Endothelial cell of umbilical vein (primary cell): ENCODE measurements at regions not wholly inside any gene's neighbourhood (a gene's known extent, or its start where the extent isn't known, plus 50 kb on each side); places are given as distances from the start of the nearest gene placed in this dataset.

ENCODE experiments used
- BruUV-seq: library from RNA; stranded (reverse); fragments of 400-500 nt; replicated peaks from 2 replicates; lab custom pipeline; 2021; lab: Mats Ljungman, UMichigan
- CTCF ChIA-PET: fragments of 300-600, 350-600 bp; sonication (Branson Sonifier 250); formaldehyde crosslinking; loops from one replicate; lab custom pipeline; 2021; ENCODE audit warnings: antibody characterized with exemption, inconsistent platforms; lab: Charles Lee
- POLR2A ChIA-PET: fragments of 300-600, 350-600 bp; sonication (Branson Sonifier 250); formaldehyde crosslinking; loops from one replicate; lab custom pipeline; 2021; ENCODE audit warnings: antibody characterized with exemption, inconsistent platforms; lab: Charles Lee
- DNase-seq: peaks from one replicate; pipeline ENCODE4 v3.0.0-alpha.2; 2011; ENCODE audit warnings: low read depth, low spot score
- FAIRE-seq: peaks from 2 replicates; lab custom pipeline; 2011; peaks lifted over from hg19 to GRCh38; lab: Jason Lieb, UNC
- H2AFZ ChIP-seq: 2 replicates; pipeline ENCODE4 v1.6.0; 2012; ENCODE audit warnings: low read depth, low read length, control low read depth, inconsistent platforms
- H3K27ac ChIP-seq: 2 replicates; pipeline ENCODE4 v1.5.1; 2011; ENCODE audit warnings: low read depth, mild to moderate bottlenecking, control low read depth, low read length, moderate library complexity; ENCODE audit not compliant: insufficient read depth
- H3K27me3 ChIP-seq, 2 experiments: 2 replicates each; pipeline versions ENCODE4 v1.6.0 to v1.6.1; 2011; ENCODE audit warnings: low read length in 2 of 2, mixed read lengths in 1 of 2; ENCODE audit not compliant: control insufficient read depth in 2 of 2, insufficient read depth in 2 of 2
- H3K36me3 ChIP-seq, 2 experiments: 2 replicates in 1 of 2; 3 replicates in 1 of 2; pipeline ENCODE4 v1.5.1; 2011; ENCODE audit warnings: low read length in 2 of 2, mild to moderate bottlenecking in 1 of 2, moderate library complexity in 1 of 2; ENCODE audit not compliant: control insufficient read depth in 2 of 2, insufficient read depth in 2 of 2; ENCODE audit errors: extremely low read depth in 1 of 2
- H3K4me1 ChIP-seq: 3 replicates; pipeline ENCODE4 v1.5.1; 2011; ENCODE audit warnings: mild to moderate bottlenecking, low read length; ENCODE audit not compliant: control insufficient read depth, insufficient read depth; ENCODE audit errors: extremely low read depth
- H3K4me2 ChIP-seq: 2 replicates; pipeline ENCODE4 v1.6.1; 2011; ENCODE audit warnings: low read length, control low read depth, mixed read lengths; ENCODE audit not compliant: insufficient read depth
- H3K4me3 ChIP-seq, 3 experiments: fragments of 200-600 bp in 1 of 3; sonication (generic), shearing (Covaris generic) in 1 of 3; replicated peaks in 1 of 3; 2 replicates each; pipeline ENCODE4 v1.5.1; 2011 to 2016; ENCODE audit warnings: control low read depth in 3 of 3, low read length in 3 of 3, mild to moderate bottlenecking in 2 of 3, inconsistent platforms in 1 of 3, low read depth in 1 of 3, moderate library complexity in 1 of 3; ENCODE audit not compliant: insufficient read depth in 1 of 3
- H3K79me2 ChIP-seq: 2 replicates; pipeline ENCODE4 v1.6.0; 2012; ENCODE audit warnings: low read length, inconsistent platforms; ENCODE audit not compliant: control insufficient read depth, insufficient read depth
- H3K9ac ChIP-seq: replicated peaks from 2 replicates; pipeline ENCODE3; 2011; ENCODE audit warnings: low read length, control low read depth; ENCODE audit not compliant: insufficient read depth; ENCODE audit errors: extremely low read depth
- H3K9me1 ChIP-seq: replicated peaks from 3 replicates; pipeline ENCODE4 v1.6.0; 2011; ENCODE audit warnings: mild to moderate bottlenecking, low read length; ENCODE audit not compliant: control insufficient read depth, insufficient read depth; ENCODE audit errors: extremely low read depth
- H3K9me3 ChIP-seq: replicated peaks from 2 replicates; pipeline ENCODE4 v1.5.1; 2012; ENCODE audit warnings: low read length, inconsistent platforms; ENCODE audit not compliant: control insufficient read depth, insufficient read depth
- H4K20me1 ChIP-seq: replicated peaks from 2 replicates; pipeline ENCODE3; 2011; ENCODE audit warnings: mild to moderate bottlenecking, low read length; ENCODE audit not compliant: control insufficient read depth, insufficient read depth; ENCODE audit errors: extremely low read depth
- EZH2 ChIP-seq: IDR thresholded peaks from 2 replicates; pipeline ENCODE4 v1.6.1; 2012; ENCODE audit warnings: borderline replicate concordance, low read depth, mild to moderate bottlenecking, moderate library complexity, low read length, inconsistent platforms; ENCODE audit not compliant: severe bottlenecking
- FOS ChIP-seq: IDR thresholded peaks from 2 replicates; pipeline ENCODE4 v1.6.1; 2011; ENCODE audit warnings: mild to moderate bottlenecking, low read length, moderate library complexity, borderline replicate concordance; ENCODE audit not compliant: insufficient read depth
- GATA2 ChIP-seq: IDR thresholded peaks from 2 replicates; pipeline ENCODE4 v1.7.0; 2011; ENCODE audit warnings: low read depth, mild to moderate bottlenecking, moderate library complexity, mixed read lengths, low read length; ENCODE audit not compliant: insufficient read length, insufficient read depth
- JUN ChIP-seq: IDR thresholded peaks from 2 replicates; pipeline ENCODE4 v1.6.1; 2011; ENCODE audit warnings: borderline replicate concordance, low read depth; ENCODE audit not compliant: insufficient read length, insufficient read depth
- MYC ChIP-seq: IDR thresholded peaks from one replicate; pipeline ENCODE4 v1.6.1; 2011; ENCODE audit warnings: mild to moderate bottlenecking, low read depth, low read length
- POLR2A ChIP-seq: IDR thresholded peaks from 2 replicates; pipeline ENCODE4 v1.6.1; 2012; ENCODE audit warnings: low read depth, mild to moderate bottlenecking, control low read depth, low read length
- POLR2AphosphoS5 ChIP-seq: IDR thresholded peaks from 2 replicates; pipeline ENCODE4 v1.6.1; 2012; ENCODE audit warnings: low read depth, mild to moderate bottlenecking, control low read depth, low read length, moderate library complexity; ENCODE audit not compliant: insufficient read depth
- dilution Hi-C: fragments of 300-500 bp; cut with MboI; formaldehyde crosslinking; loops from one replicate; pipeline ENCODE4 v1.15.0; 2019; ENCODE audit warnings: low sequenced_read_pairs; ENCODE audit not compliant: extremely low pct_ligation_motif_present
- intact Hi-C: fragments of 100-400 bp; cut with micrococcal nuclease; formaldehyde crosslinking; loops from one replicate; pipeline ENCODE4 v1.10.0; 2022
- TF ChIP-seq, protein P1 (sequence below), 2 donors: IDR thresholded peaks; 1 replicate in 1 of 2; 2 replicates in 1 of 2; pipeline ENCODE4 v1.5.1; 2011; ENCODE audit warnings: low read length in 2 of 2, mild to moderate bottlenecking in 2 of 2, moderate library complexity in 2 of 2, control low read depth in 1 of 2, inconsistent platforms in 1 of 2, low read depth in 1 of 2; ENCODE audit not compliant: insufficient read depth in 1 of 2; ENCODE audit errors: extremely low read depth in 1 of 2
- TF ChIP-seq, protein P2 (sequence below): IDR thresholded peaks from 2 replicates; pipeline ENCODE4 v1.6.1; 2011; ENCODE audit not compliant: insufficient read depth, insufficient read length

DNA sequence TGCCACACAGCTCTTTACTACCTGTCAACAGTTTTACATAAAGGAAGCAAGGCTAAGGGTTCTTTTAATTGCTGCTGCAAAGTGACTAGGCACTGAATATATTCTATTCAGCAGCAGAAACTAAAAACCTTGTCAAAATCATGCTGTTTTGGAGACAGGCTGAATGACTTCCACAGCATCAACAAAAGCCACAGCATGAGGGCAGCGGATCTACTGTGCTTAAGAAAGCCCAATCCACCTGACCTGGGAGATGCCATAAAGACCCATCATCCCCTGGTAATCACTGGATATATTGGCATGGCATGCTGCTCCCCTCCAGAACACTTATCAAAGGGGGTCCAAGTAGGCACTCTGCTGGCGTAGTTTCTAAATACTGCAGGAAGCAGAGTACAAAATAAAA lies 715.1 kb upstream of the SLC8A1 start:
- Histone ChIP-seq H3K4me1 (peaks cover 21% of the 10 kb centered on the region), H2AFZ (no peak overlapping the region), H3K79me2 (no peaks in the 10 kb centered on the region), H3K27ac (no peak overlapping the region), H3K27me3 (no peaks in the 10 kb centered on the region), H3K36me3 (no peaks in the 10 kb centered on the region), H3K4me2 (no peak overlapping the region), H3K9me3 (no peaks in the 10 kb centered on the region), H4K20me1 (no peaks in the 10 kb centered on the region), H3K4me3 (no peak overlapping the region), H3K9ac (no peak overlapping the region), H3K9me1 (no peaks in the 10 kb centered on the region)
- no peak for DNase-seq
- no peak for FAIRE-seq
- intact Hi-C loops, result no loop called here
- TF ChIP-seq POLR2A (no peak), EZH2 (no peak), POLR2AphosphoS5 (no peak), GATA2 (no peak), MYC (no peak), JUN (no peak), FOS (no peak)
- TF ChIP-seq, protein P1, sequence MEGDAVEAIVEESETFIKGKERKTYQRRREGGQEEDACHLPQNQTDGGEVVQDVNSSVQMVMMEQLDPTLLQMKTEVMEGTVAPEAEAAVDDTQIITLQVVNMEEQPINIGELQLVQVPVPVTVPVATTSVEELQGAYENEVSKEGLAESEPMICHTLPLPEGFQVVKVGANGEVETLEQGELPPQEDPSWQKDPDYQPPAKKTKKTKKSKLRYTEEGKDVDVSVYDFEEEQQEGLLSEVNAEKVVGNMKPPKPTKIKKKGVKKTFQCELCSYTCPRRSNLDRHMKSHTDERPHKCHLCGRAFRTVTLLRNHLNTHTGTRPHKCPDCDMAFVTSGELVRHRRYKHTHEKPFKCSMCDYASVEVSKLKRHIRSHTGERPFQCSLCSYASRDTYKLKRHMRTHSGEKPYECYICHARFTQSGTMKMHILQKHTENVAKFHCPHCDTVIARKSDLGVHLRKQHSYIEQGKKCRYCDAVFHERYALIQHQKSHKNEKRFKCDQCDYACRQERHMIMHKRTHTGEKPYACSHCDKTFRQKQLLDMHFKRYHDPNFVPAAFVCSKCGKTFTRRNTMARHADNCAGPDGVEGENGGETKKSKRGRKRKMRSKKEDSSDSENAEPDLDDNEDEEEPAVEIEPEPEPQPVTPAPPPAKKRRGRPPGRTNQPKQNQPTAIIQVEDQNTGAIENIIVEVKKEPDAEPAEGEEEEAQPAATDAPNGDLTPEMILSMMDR (IDR thresholded peaks at IDR 0.05; ENCODE audit: extremely low read depth in 1 of 2, insufficient read depth in 1 of 2, low read depth in 1 of 2, low read length in 2 of 2), result no peak
- TF ChIP-seq, protein P2, sequence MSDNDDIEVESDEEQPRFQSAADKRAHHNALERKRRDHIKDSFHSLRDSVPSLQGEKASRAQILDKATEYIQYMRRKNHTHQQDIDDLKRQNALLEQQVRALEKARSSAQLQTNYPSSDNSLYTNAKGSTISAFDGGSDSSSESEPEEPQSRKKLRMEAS, result no peak
- dilution Hi-C loops, result no loop called here
- no TSS peak for BruUV-seq
- ChIA-PET POLR2A (no interaction called here), CTCF (no interaction called here)
